ENCODE measurements at regions not wholly inside any gene's neighbourhood (a gene's known extent, or its start where the extent isn't known, plus 50 kb on each side); places are given as distances from the start of the nearest gene placed in this dataset.
"Not testable (repeated sequence)": the region's sequence is repeated elsewhere in the genome, so short reads cannot be mapped to it uniquely, and the experiment has no call there.

- no peak for DNase-seq
Observed at GRCh38 chr2:877747-878146, 72.9 kb upstream of the SNTG2 start.

- DNase-seq, result no peak
Observed at GRCh38 chr2:875687-876615, 74.7 kb upstream of the SNTG2 start.

GRCh38 chr2:873651-874580 is 76.7 kb upstream of the SNTG2 start:
- peak; percentile 78 for DNase-seq

- DNase-seq, result no peak
Observed at GRCh38 chr2:873027-873426, 77.6 kb upstream of the SNTG2 start.

GRCh38 chr2:871926-872680 is 78.5 kb upstream of the SNTG2 start:
- no peak for DNase-seq

- DNase-seq, result no peak
Observed at GRCh38 chr2:871175-871727, 79.4 kb upstream of the SNTG2 start.

- DNase-seq, result no peak
Observed at GRCh38 chr2:870426-870825, 80.2 kb upstream of the SNTG2 start.

GRCh38 chr2:869894-870293 is 80.8 kb upstream of the SNTG2 start:
- no peak for DNase-seq

- DNase-seq, result no peak
Observed at GRCh38 chr2:869357-869871, 81.2 kb upstream of the SNTG2 start.

- not testable (repeated sequence) for DNase-seq
Observed at GRCh38 chr2:868857-869256, 81.8 kb upstream of the SNTG2 start.

- no peak for DNase-seq
Observed at GRCh38 chr2:867296-867695, 83.4 kb upstream of the SNTG2 start.

- DNase-seq, result no peak
Observed at GRCh38 chr2:866887-867286, 83.8 kb upstream of the SNTG2 start.

- peak; percentile 75 for DNase-seq
Observed at GRCh38 chr2:866009-866680, 84.5 kb upstream of the SNTG2 start.

GRCh38 chr2:864501-865106 is 86.0 kb upstream of the SNTG2 start:
- no peak for DNase-seq

- DNase-seq, result no peak
Observed at GRCh38 chr2:863732-864450, 86.8 kb upstream of the SNTG2 start.

- no peak for DNase-seq
Observed at GRCh38 chr2:862731-863466, 87.8 kb upstream of the SNTG2 start.

- DNase-seq, result no peak
Observed at GRCh38 chr2:862355-862687, 88.3 kb upstream of the SNTG2 start.

- DNase-seq, result no peak
Observed at GRCh38 chr2:861655-862354, 88.8 kb upstream of the SNTG2 start.

- no peak for DNase-seq
Observed at GRCh38 chr2:860259-860855, 90.3 kb upstream of the SNTG2 start.
